Bronchial epithelial cell (primary cell): ENCODE measurements at regions not wholly inside any gene's neighbourhood (a gene's known extent, or its start where the extent isn't known, plus 50 kb on each side); places are given as distances from the start of the nearest gene placed in this dataset.

Source experiments
- DNase-seq: peaks from one replicate; pipeline ENCODE4 v3.0.0-alpha.2; 2010; ENCODE audit warnings: low read depth
- FAIRE-seq: peaks from 2 replicates; lab custom pipeline; 2011; peaks lifted over from hg19 to GRCh38; lab: Jason Lieb, UNC
- H3K27me3 ChIP-seq: 2 replicates; pipeline ENCODE4 v1.5.1; 2011; ENCODE audit warnings: low read length; ENCODE audit not compliant: control insufficient read depth, insufficient read depth
- H3K36me3 ChIP-seq: 2 replicates; pipeline ENCODE4 v1.5.1; 2011; ENCODE audit warnings: low read length; ENCODE audit not compliant: control insufficient read depth, insufficient read depth
- H3K4me3 ChIP-seq: 2 replicates; pipeline ENCODE4 v1.5.1; 2011; ENCODE audit warnings: mild to moderate bottlenecking, low read depth, low read length, control low read depth
- TF ChIP-seq, protein P1 (sequence below): IDR thresholded peaks from 2 replicates; pipeline ENCODE4 v1.5.1; 2011; ENCODE audit warnings: mild to moderate bottlenecking, moderate library complexity, low read length, control low read depth, inconsistent platforms; ENCODE audit not compliant: insufficient read depth, severe bottlenecking

DNA sequence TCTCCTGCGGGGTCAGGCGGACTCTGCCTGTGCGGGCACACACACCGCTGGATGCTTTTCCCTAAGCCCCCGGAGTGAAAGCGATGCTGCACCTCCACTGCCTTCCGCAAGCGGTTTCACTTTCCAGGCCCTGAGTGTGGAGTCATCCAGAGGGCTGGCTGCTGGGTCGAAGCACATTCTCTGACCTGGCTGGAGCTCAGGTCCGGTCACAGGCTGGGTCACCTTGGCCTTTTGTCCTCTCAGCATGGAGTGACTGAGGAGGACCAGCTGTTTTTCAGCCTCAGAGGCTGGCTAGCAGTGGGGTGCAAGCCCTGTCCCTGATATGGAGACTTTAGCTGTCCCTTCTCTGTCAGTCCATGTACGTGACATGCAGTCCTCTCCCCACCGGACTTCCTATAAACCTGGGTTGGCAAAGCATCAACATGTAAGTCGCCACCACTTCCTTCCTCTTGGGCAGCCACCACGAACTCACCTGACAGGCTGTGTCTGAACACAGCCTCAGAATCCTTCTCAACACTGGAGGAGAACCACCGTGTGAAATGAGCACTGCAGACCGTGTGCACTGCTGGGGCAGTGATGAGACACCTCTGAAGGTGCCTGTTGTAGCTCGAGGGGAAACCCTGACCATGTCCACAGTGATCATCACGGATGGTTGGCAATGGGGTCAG, 51.3 kb downstream of the GADD45G start:
- H3K27me3 ChIP-seq = peaks cover 5% of the 10 kb centered on the region
- H3K36me3 ChIP-seq = no peaks in the 10 kb centered on the region
- H3K4me3 ChIP-seq = no peak overlapping the region
- FAIRE-seq = no peak
- TF ChIP-seq, protein P1, sequence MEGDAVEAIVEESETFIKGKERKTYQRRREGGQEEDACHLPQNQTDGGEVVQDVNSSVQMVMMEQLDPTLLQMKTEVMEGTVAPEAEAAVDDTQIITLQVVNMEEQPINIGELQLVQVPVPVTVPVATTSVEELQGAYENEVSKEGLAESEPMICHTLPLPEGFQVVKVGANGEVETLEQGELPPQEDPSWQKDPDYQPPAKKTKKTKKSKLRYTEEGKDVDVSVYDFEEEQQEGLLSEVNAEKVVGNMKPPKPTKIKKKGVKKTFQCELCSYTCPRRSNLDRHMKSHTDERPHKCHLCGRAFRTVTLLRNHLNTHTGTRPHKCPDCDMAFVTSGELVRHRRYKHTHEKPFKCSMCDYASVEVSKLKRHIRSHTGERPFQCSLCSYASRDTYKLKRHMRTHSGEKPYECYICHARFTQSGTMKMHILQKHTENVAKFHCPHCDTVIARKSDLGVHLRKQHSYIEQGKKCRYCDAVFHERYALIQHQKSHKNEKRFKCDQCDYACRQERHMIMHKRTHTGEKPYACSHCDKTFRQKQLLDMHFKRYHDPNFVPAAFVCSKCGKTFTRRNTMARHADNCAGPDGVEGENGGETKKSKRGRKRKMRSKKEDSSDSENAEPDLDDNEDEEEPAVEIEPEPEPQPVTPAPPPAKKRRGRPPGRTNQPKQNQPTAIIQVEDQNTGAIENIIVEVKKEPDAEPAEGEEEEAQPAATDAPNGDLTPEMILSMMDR = no peak
- no peak for DNase-seq

DNA sequence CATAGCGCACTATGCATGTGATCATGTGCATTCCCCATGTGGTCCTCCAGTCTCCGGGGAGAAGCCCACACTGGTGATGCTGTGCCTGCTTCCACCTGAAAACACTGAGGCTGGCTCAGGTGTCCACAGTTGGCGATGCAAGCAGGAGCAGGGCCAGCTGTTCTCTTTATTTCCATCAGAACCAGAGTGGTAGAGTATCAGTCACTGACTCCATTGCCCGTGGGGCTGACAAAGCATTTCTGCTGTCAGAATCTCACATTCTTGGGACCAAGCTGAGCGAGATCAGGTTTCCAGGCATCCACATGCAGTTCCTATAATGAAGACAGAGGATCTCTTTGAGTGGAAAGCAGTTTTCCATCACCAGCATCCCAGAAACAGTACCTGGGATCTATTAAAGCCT, 52.5 kb downstream of the GADD45G start:
- no peaks in the 10 kb centered on the region for H3K36me3 ChIP-seq
- no peak overlapping the region for H3K4me3 ChIP-seq
- DNase-seq = no peak
- peaks cover 5% of the 10 kb centered on the region for H3K27me3 ChIP-seq
- TF ChIP-seq, protein P1 = no peak
- FAIRE-seq = no peak

DNA sequence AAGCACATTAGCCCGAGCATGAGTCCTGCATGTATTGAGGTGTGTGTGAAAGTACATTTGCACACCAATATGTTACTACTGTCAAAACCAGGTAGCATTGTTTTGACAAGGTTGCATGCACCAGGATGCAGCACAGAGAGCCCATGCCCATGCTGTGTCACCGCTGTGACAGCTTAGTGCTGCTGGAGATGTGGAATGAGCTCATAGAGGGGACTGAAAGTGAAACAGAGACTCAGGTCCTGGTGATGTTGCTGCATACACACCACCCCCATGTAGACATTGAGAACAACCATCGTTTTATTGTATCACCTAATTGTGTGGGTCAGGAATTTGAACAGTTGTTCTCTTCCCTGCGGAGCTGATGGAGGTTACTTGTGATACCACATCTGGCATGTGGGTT, 53.0 kb downstream of the GADD45G start:
- H3K4me3 ChIP-seq = no peak overlapping the region
- DNase-seq = no peak
- TF ChIP-seq, protein P1 = no peak
- peak; percentile 68 for FAIRE-seq
- H3K36me3 ChIP-seq = no peaks in the 10 kb centered on the region
- H3K27me3 ChIP-seq = peaks cover 5% of the 10 kb centered on the region

DNA sequence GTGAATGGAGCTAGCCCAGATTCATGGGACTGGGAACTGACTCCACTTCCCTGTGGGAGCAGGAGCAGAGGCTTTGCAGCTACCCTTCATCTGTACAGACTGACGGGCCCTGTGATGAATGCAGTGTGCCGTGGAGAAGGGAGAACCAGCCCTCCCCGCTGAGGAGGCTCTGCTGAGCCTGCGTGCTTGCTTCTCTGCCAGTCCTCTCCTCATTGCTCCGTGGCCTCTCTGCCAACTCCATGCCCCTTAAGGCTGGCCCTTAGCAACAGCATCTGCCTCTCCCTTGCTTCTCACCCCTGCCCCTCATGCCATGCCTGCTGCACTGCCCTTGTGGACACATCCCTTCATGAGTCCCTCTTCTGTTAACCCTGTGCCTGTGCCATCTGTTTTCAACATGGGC, 53.6 kb downstream of the GADD45G start:
- Histone ChIP-seq H3K27me3 (peaks cover 5% of the 10 kb centered on the region), H3K36me3 (no peaks in the 10 kb centered on the region), H3K4me3 (no peak overlapping the region)
- TF ChIP-seq, protein P1 = no peak
- DNase-seq (no peak), FAIRE-seq (no peak)

DNA sequence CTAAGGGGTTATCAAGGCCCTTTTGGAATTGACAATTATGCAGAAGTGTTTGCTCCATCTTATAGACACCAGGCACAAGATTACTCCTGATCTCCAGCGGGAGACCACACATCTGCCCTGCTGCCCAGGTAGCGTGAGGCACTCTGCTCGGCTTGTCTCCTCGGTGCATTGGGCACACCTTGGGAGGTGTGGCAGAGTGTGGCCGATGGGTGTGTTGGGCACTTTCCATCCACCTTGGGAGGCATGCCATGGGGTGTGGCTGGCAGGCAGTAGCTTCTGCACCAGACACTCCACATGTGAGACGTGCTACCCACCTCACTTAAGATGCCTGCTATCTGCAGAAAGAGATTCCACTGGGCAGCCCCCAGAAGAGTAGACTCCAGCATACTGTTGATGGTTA, 54.1 kb downstream of the GADD45G start:
- H3K4me3 ChIP-seq = no peak overlapping the region
- no peak for DNase-seq
- no peaks in the 10 kb centered on the region for H3K36me3 ChIP-seq
- H3K27me3 ChIP-seq = peaks cover 5% of the 10 kb centered on the region
- TF ChIP-seq, protein P1 = no peak
- no peak for FAIRE-seq

DNA sequence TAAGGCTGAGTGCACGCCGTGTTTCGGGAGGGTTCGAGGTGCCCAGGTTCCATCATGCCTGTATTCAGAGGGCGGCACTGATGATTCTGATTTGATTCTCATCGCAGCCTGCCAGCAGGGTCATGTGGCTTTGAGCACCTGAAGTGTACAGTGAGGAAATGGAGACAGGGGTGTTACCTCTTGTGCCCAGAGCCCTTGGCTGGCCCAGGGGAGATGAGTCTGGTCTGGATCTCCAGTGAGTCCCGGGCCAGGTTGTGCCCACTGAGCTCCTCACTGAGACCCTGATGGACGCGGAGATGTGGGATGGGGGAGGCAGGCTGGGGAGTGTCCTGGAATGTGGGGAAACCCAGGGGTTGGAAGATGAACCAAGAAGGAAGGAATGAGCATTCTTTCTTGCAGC, 54.7 kb downstream of the GADD45G start:
- DNase-seq (no peak), FAIRE-seq (no peak)
- peaks cover 5% of the 10 kb centered on the region for H3K27me3 ChIP-seq
- H3K36me3 ChIP-seq = no peaks in the 10 kb centered on the region
- no peak overlapping the region for H3K4me3 ChIP-seq
- TF ChIP-seq, protein P1 = no peak
